K562 (cell line): ENCODE measurements at regions not wholly inside any gene's neighbourhood (a gene's known extent, or its start where the extent isn't known, plus 50 kb on each side); places are given as distances from the start of the nearest gene placed in this dataset.

Experiments used
- ATAC-seq: fragments of 200-7000 bp; cut with Tn5 transposase; 3 replicates; pipeline ENCODE4 v1.9.1; 2020; ENCODE audit warnings: moderate library complexity
- BruUV-seq: library from RNA; stranded (reverse); fragments of 400-500 nt; replicated peaks from 2 replicates; lab custom pipeline; 2021; lab: Mats Ljungman, UMichigan
- CTCF ChIA-PET: fragments of 300-600 bp; formaldehyde crosslinking; extraction: SDS; loops from one replicate; lab custom pipeline; 2021; ENCODE audit warnings: low intra/inter-chr PET ratio; lab: Yijun Ruan, JAX
- POLR2A ChIA-PET: fragments of 300-600, 350-650 bp; sonication (Branson Sonifier 250); formaldehyde crosslinking; extraction: SDS; loops from one replicate; lab custom pipeline; 2021; ENCODE audit warnings: antibody characterized with exemption, inconsistent platforms; lab: Yijun Ruan, JAX
- DNase-seq, 4 experiments: peaks; one replicate each; pipeline versions ENCODE4 v3.0.0 to v3.0.0-alpha.2; 2011 to 2018; ENCODE audit warnings: low spot score in 3 of 4, mixed read lengths in 3 of 4; ENCODE audit errors: extremely low read depth in 1 of 4
- FAIRE-seq: peaks from 2 replicates; lab custom pipeline; 2011; peaks lifted over from hg19 to GRCh38; lab: Jason Lieb, UNC
- H2AFZ ChIP-seq: 2 replicates; pipeline ENCODE4 v1.6.0; 2011; ENCODE audit warnings: low read depth, low read length, control low read depth, inconsistent platforms
- H3K27ac ChIP-seq: fragments of 200-600 bp; 3 replicates; pipeline ENCODE4 v1.8.0; 2011; ENCODE audit warnings: low read depth, mild to moderate bottlenecking, control low read depth, inconsistent platforms, low read length, moderate library complexity, mixed read lengths; ENCODE audit errors: extremely low read depth
- H3K27me3 ChIP-seq, 2 experiments: fragments of 300-600 bp in 1 of 2; 2 replicates in 1 of 2; 3 replicates in 1 of 2; pipeline versions ENCODE4 v1.6.0 to v1.8.0; 2011; ENCODE audit warnings: inconsistent platforms in 2 of 2, low read length in 2 of 2, mild to moderate bottlenecking in 1 of 2, mixed read lengths in 1 of 2, moderate library complexity in 1 of 2; ENCODE audit not compliant: control insufficient read depth in 2 of 2, insufficient read depth in 2 of 2
- H3K36me3 ChIP-seq: fragments of 300-600 bp; 3 replicates; pipeline ENCODE4 v1.8.0; 2011; ENCODE audit warnings: mild to moderate bottlenecking, low read length, inconsistent platforms; ENCODE audit not compliant: control insufficient read depth, insufficient read depth
- H3K4me1 ChIP-seq, 2 experiments: fragments of 200-600 bp in 1 of 2; replicated peaks in 1 of 2; 2 replicates in 1 of 2; 3 replicates in 1 of 2; pipeline versions ENCODE4 v1.5.1 to v1.8.0; 2011; ENCODE audit warnings: inconsistent platforms in 2 of 2, low read length in 2 of 2, mild to moderate bottlenecking in 1 of 2, mixed read lengths in 1 of 2, moderate library complexity in 1 of 2; ENCODE audit not compliant: control insufficient read depth in 2 of 2, insufficient read depth in 2 of 2
- H3K4me2 ChIP-seq: 2 replicates; pipeline ENCODE4 v1.6.1; 2011; ENCODE audit warnings: low read length, control low read depth, inconsistent platforms, mixed read lengths; ENCODE audit not compliant: insufficient read depth
- H3K4me3 ChIP-seq: fragments of 200-600 bp; sonication (generic), shearing (Covaris generic); 2 replicates; pipeline ENCODE4 v1.5.1; 2016; ENCODE audit warnings: control low read depth, inconsistent platforms
- H3K79me2 ChIP-seq: fragments of 200-600 bp; 3 replicates; pipeline ENCODE4 v1.8.0; 2011; ENCODE audit warnings: low read length, inconsistent platforms; ENCODE audit not compliant: control insufficient read depth, insufficient read depth
- H3K9ac ChIP-seq, 2 experiments: 2 replicates each; pipeline versions ENCODE4 v1.6.0 to v1.6.1; 2011; ENCODE audit warnings: low read depth in 2 of 2, low read length in 2 of 2, control low read depth in 1 of 2, inconsistent platforms in 1 of 2, mild to moderate bottlenecking in 1 of 2, mixed read lengths in 1 of 2; ENCODE audit not compliant: insufficient read depth in 1 of 2
- H3K9me1 ChIP-seq: one replicate; pipeline ENCODE4 v1.6.0; 2011; ENCODE audit warnings: inconsistent platforms, mild to moderate bottlenecking, low read length, moderate library complexity; ENCODE audit not compliant: control insufficient read depth, insufficient read depth
- H3K9me3 ChIP-seq: replicated peaks from 2 replicates; pipeline ENCODE4 v1.5.1; 2011; ENCODE audit warnings: low read depth, low read length, inconsistent platforms; ENCODE audit not compliant: control insufficient read depth, insufficient read depth
- H4K20me1 ChIP-seq: replicated peaks from 2 replicates; pipeline ENCODE4 v1.6.1; 2011; ENCODE audit warnings: low read length, inconsistent platforms, mixed read lengths; ENCODE audit not compliant: control insufficient read depth, insufficient read depth
- ATF3 ChIP-seq, 2 experiments: fragments of 450-650 bp in 1 of 2; sonication (generic) in 1 of 2; formaldehyde crosslinking in 1 of 2; IDR thresholded peaks in 1 of 2; conservative IDR thresholded peaks in 1 of 2; 2 replicates each; pipeline versions ENCODE4 v1.6.1 to v1.8.1; 2016 to 2023; ENCODE audit warnings: mild to moderate bottlenecking in 2 of 2, moderate library complexity in 2 of 2, inconsistent platforms in 1 of 2, missing genetic modification reagents in 1 of 2
- CEBPG ChIP-seq, 3 experiments: fragments of 200-800 bp in 1 of 3; sonication (Bioruptor generic) in 1 of 3; sonication (generic) in 1 of 3; formaldehyde crosslinking in 1 of 3; IDR thresholded peaks in 2 of 3; conservative IDR thresholded peaks in 1 of 3; 2 replicates each; pipeline versions ENCODE4 v1.6.1 to v1.8.0; 2016 to 2022; ENCODE audit warnings: missing compliant biosample characterization in 2 of 3, missing genetic modification characterization in 2 of 3, mild to moderate bottlenecking in 1 of 3, missing genetic modification reagents in 1 of 3
- NFE2 ChIP-seq: IDR thresholded peaks from 2 replicates; pipeline ENCODE4 v1.6.1; 2014; ENCODE audit warnings: antibody characterized with exemption, low read depth
- RBFOX2 ChIP-seq: fragments of 200-400 bp; formaldehyde crosslinking; IDR thresholded peaks from 2 replicates; pipeline ENCODE4 v1.6.1; 2017; ENCODE audit warnings: low read depth, mild to moderate bottlenecking, low read length, moderate library complexity
- ZNF224 ChIP-seq: sonication (generic); formaldehyde crosslinking; IDR thresholded peaks from 2 replicates; pipeline ENCODE4 v1.8.0; 2022; ENCODE audit warnings: mild to moderate bottlenecking, missing genetic modification reagents
- ZNF324 ChIP-seq: fragments of 250-450 bp; sonication (Bioruptor Pico); IDR thresholded peaks from 2 replicates; pipeline ENCODE4 v1.4.0; 2020; ENCODE audit warnings: mild to moderate bottlenecking
- WGBS: fragments of 100-300 bp; shearing (Covaris generic); methylation state at CpG from one replicate; pipeline ENCODE4 v1.1.6; 2016; ENCODE audit warnings: low coverage, mixed read lengths; ENCODE audit not compliant: insufficient coverage; ENCODE audit errors: missing lambda C conversion rate; 5-methylcytosine and 5-hydroxymethylcytosine counted together
- in situ Hi-C: fragments of 300-500 bp; cut with MboI; formaldehyde crosslinking; loops from 4 replicates; pipeline ENCODE4 v1.15.0; 2018; ENCODE audit warnings: inconsistent platforms, mixed read lengths
- intact Hi-C: fragments of 100-400 bp; cut with micrococcal nuclease; formaldehyde crosslinking; loops from 2 replicates; pipeline ENCODE4 v1.14.2; 2022

GRCh38 chr3:17915341-17915740 lies 172.9 kb upstream of the TBC1D5 start:
- Histone ChIP-seq H3K4me1 (no peaks in the 10 kb centered on the region), H3K9ac (no peak overlapping the region), H2AFZ (no peak overlapping the region), H3K36me3 (no peaks in the 10 kb centered on the region), H3K4me2 (no peak overlapping the region), H3K4me3 (no peak overlapping the region), H3K79me2 (no peaks in the 10 kb centered on the region), H3K27ac (no peak overlapping the region), H4K20me1 (no peaks in the 10 kb centered on the region), H3K27me3 (peaks cover 0 to 8% of the 10 kb centered on the region in 2 experiments; a peak in 2 of 5 replicates), H3K9me1 (no peaks in the 10 kb centered on the region), H3K9me3 (no peaks in the 10 kb centered on the region)
- peak; percentile 83 for TF ChIP-seq ZNF324 (CRISPR knock-in tag)
- peak; percentile 46; the same call in 1 of the 2 replicates for TF ChIP-seq NFE2
- no peak for TF ChIP-seq CEBPG (CRISPR knock-in tag; IDR thresholded peaks at IDR 0.05)
- TF ChIP-seq CEBPG (tag; conservative IDR thresholded peaks at IDR 0.05 in 1 of 2, IDR thresholded peaks at IDR 0.05 in 1 of 2), result peak; percentile 47 to 75
- no peak for TF ChIP-seq RBFOX2
- TF ChIP-seq ZNF224 (CRISPR knock-in tag), result no peak
- TF ChIP-seq ATF3 (IDR thresholded peaks at IDR 0.05), result peak; percentile 27; the same call in 1 of the 2 replicates
- TF ChIP-seq ATF3 (CRISPR knock-in tag; conservative IDR thresholded peaks at IDR 0.05), result no peak
- WGBS, result 4% methylated on average over 4 of the region's 4 CpGs
- intact Hi-C loops, result no loop called here
- ATAC-seq (peak; percentile 75), DNase-seq (no peak), FAIRE-seq (no peak)
- in situ Hi-C loops, result no loop called here
- CTCF ChIA-PET, result no interaction called here
- POLR2A ChIA-PET, result interaction anchor here (1.0 kb wide), 1 partner anchor 15 kb away, joined by 3 read pairs; no protein-coding TSS in a partner anchor
- no TSS peak for BruUV-seq
